Activated CD4-positive, alpha-beta T cell treated with anti-CD3 and anti-CD28 coated beads for 1 hour (primary cell): ENCODE measurements at regions not wholly inside any gene's neighbourhood (a gene's known extent, or its start where the extent isn't known, plus 50 kb on each side); places are given as distances from the start of the nearest gene placed in this dataset.
"Not testable (repeated sequence)": the region's sequence is repeated elsewhere in the genome, so short reads cannot be mapped to it uniquely, and the experiment has no call there.

Source experiments
- DNase-seq: peaks from one replicate; pipeline ENCODE4 v3.0.0-alpha.2; 2020

GRCh38 chr12:131642771-131643170, 68.1 kb upstream of the SFSWAP start:
- no peak for DNase-seq

- DNase-seq: no peak
These were observed 67.0 kb upstream of the SFSWAP start for GRCh38 chr12:131643631-131644452.

- DNase-seq: no peak
These were observed 66.4 kb upstream of the SFSWAP start for GRCh38 chr12:131644481-131644880.

- not testable (repeated sequence) for DNase-seq
These were observed 66.0 kb upstream of the SFSWAP start for GRCh38 chr12:131644917-131645316.

GRCh38 chr12:131645557-131645956, 65.3 kb upstream of the SFSWAP start:
- DNase-seq: not testable (repeated sequence)

DNA sequence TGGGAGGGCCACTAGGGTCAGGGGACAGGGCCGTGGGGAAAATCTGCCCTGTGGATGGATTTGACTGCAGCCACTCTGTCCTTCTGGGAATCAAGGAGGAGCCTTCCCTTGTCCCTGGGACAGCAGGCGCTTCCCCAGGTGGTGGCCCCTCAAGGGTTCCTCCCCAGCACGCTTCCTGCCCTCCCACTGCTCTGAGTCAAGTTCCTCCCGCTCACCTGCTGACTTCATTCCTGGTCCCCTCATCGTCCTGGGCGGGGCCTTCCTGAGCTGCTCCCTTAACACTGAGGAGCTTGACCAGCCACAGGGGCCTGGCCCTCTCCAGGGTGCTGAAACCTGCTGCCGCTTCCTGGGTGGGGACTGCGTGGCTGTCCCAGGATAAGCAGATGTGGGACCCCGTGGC, 64.4 kb upstream of the SFSWAP start:
- DNase-seq: not testable (repeated sequence)

DNA sequence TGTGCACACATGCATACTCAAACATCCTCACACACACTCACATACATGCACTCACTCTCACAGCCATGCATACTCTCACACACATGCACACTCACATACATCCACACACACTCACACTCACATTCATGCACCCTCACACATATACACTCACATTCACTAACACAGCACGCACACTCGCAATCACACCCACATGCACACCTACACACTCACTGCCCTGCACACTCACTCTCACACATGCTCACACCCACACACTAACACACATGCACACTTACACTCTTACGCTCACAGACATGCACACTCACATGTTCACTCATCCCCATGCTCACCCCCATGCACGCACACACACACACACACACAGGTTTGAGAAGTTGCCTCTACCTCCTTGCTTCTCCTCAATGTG, 63.2 kb upstream of the SFSWAP start:
- DNase-seq: no peak

DNA sequence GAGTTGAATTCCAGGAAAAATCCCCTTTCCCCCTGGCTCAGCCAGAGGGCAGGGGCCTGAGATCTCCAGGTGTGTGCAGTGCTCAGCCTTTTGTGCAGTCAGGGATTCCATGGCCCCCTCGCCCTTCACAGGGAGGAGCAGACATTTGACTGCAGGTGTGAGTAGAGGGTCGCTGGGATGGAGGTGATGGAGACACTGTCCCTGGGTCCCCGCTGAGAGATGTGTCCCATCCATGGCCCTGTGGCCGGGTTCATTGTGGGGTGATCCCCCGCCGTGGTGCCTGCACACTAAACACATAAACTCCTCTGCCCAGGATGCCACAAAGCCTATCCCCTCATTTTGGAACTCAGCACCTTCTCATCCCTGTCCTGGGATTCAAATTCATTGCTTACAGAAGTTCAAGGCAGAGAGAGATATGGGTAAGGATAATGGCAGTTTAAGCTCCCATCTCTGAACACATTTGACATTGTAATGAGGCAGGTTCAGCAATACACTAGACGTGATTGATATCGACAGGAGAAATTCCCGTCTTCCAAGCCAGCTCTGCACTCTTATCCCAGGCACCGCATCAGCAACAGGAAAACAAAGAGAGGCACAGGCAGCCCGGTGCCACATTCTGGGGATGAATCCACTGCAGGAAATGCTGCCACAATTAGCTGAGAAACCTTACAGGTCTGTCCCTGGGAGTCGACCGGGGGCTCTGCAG, 55.3 kb upstream of the SFSWAP start:
- DNase-seq: not testable (repeated sequence)

GRCh38 chr12:131656796-131657195, 54.1 kb upstream of the SFSWAP start:
- DNase-seq: not testable (repeated sequence)

GRCh38 chr12:131658605-131659004, 52.3 kb upstream of the SFSWAP start:
- not testable (repeated sequence) for DNase-seq

- DNase-seq: not testable (repeated sequence)
These were observed 51.4 kb upstream of the SFSWAP start for GRCh38 chr12:131659484-131659883.

DNA sequence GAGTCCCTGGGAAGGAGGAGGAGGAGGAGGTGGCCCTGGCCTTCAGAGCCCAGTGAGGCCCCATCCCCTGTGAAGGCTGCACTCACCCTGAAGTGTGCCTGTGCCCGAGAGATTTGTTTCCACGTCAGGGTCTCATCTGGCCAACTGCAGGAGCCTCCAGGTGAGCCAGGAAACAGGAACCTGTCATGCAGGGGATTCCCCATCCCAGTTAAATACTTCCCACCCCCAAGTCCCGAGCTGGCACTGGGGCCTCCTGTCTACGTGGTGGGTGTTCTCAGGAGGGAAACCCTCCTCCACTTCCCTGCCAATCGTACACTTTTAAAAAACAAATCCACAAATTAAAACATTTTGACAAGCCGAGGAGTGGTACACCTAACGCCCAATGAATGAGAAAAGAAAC, 50.9 kb upstream of the SFSWAP start:
- DNase-seq: not testable (repeated sequence)

DNA sequence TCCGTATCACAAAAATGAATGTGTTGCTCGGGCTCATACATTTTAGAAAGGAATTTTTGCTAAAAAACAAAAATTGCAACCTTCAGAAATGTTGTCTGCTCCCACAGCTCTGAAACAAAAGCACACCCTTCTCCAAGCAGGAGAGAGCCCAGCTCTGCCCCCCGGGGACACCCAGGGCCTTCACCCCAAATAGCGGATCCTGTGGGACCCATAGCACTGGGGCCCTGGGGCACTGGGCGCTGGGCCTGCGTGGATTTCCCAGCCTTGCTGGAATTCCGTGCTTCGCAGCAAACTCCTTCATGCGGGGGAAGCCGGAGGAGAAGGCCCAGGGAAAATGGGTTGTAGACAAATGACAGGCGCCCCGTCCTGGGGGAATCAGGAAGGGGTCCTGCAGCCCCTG, 50.5 kb upstream of the SFSWAP start:
- DNase-seq: not testable (repeated sequence)
